Lung (tissue), 11 donors: ENCODE measurements at regions not wholly inside any gene's neighbourhood (a gene's known extent, or its start where the extent isn't known, plus 50 kb on each side); places are given as distances from the start of the nearest gene placed in this dataset.

Experiments
- ATAC-seq: fragments of 200-7000 bp; cut with Tn5 transposase; one replicate; pipeline ENCODE4 v1.9.1; 2020; ENCODE audit warnings: moderate number of reproducible peaks; ENCODE audit not compliant: insufficient read depth, low FRiP score
- DNase-seq, 3 donors: peaks; one replicate each; pipeline ENCODE4 v3.0.0-alpha.2; 2013 to 2017
- H3K27ac ChIP-seq, 2 donors: one replicate each; pipeline ENCODE4 v1.5.1; 2013; ENCODE audit warnings: mild to moderate bottlenecking in 2 of 2, moderate library complexity in 2 of 2, control low read depth in 1 of 2, inconsistent platforms in 1 of 2, low read depth in 1 of 2, low read length in 1 of 2
- H3K27me3 ChIP-seq, 3 donors: one replicate each; pipeline ENCODE4 v1.5.1; 2013; ENCODE audit warnings: low read length in 2 of 3; ENCODE audit not compliant: control insufficient read depth in 3 of 3, insufficient read depth in 3 of 3
- H3K36me3 ChIP-seq, 4 donors: one replicate each; pipeline ENCODE4 v1.5.1; 2013; ENCODE audit warnings: low read length in 4 of 4, mild to moderate bottlenecking in 1 of 4, moderate library complexity in 1 of 4; ENCODE audit not compliant: control insufficient read depth in 4 of 4, insufficient read depth in 4 of 4
- H3K4me1 ChIP-seq, 5 donors: one replicate each; pipeline ENCODE4 v1.5.1; 2013; ENCODE audit warnings: low read length in 5 of 5, mild to moderate bottlenecking in 2 of 5, moderate library complexity in 1 of 5; ENCODE audit not compliant: control insufficient read depth in 5 of 5, insufficient read depth in 5 of 5
- H3K4me3 ChIP-seq: one replicate; pipeline ENCODE4 v1.5.1; 2013; ENCODE audit warnings: mild to moderate bottlenecking, control low read depth, moderate library complexity
- H3K9ac ChIP-seq, 2 donors: one replicate each; pipeline ENCODE4 v1.5.1; 2013; ENCODE audit warnings: low read length in 2 of 2, control low read depth in 1 of 2; ENCODE audit not compliant: insufficient read depth in 1 of 2
- H3K9me3 ChIP-seq, 4 donors: one replicate each; pipeline ENCODE4 v1.5.1; 2013; ENCODE audit warnings: low read length in 3 of 4, mild to moderate bottlenecking in 1 of 4, moderate library complexity in 1 of 4; ENCODE audit not compliant: control insufficient read depth in 4 of 4, insufficient read depth in 3 of 4
- WGBS, 2 donors: extraction: QIAGEN DNeasy Blood & Tissue Kit; methylation state at CpG; one replicate each; pipeline ENCODE4 v1.1.7; 2013; 5-methylcytosine and 5-hydroxymethylcytosine counted together
- TF ChIP-seq, protein P1 (sequence below): IDR thresholded peaks from 2 replicates; pipeline ENCODE4 v1.5.1; 2012; ENCODE audit warnings: mild to moderate bottlenecking; ENCODE audit errors: control extremely low read depth, extremely low read depth
- donor health status: control.
- donor health status: control.
- donor health status: Bipolar disorder and iron deficiency.
- donor health status: healthy.
- donor health status: DM: yes; HTN: yes; CAD: no.

DNA sequence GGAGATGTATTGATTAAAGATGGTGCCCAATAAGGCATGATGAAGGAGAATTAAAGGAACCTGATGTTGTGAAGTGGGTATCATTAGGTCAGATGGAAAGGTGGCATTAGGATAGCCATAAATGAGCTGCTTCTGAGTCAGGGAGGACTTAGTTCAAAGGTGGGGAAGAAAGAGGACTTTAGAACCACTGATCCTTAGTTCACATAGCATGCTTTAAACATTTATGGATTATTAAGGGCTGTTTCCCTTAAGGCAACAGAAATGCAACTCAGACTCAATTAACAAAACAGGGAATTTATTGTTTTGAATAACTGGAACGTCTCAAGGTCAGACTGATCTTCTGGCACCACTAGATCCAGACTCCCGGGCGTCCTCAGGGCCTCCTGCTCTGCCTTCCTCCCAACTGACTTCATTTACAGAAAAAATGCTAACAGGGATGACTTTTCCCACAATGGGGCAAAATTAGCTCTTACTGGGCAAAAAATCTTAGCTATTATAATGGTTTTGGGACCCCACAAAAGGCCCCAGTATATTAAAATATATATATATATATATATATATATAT is 1526.0 kb downstream of the TBC1D22A start:
- Histone ChIP-seq H3K9me3 (peaks cover 0 to 6% (median 0%) of the 10 kb centered on the region in 4 donors), H3K9ac (no peak overlapping the region), H3K4me3 (no peak overlapping the region), H3K4me1 (no peaks in the 10 kb centered on the region), H3K27me3 (peaks cover 0 to 12% (median 0%) of the 10 kb centered on the region in 3 donors), H3K27ac (no peak overlapping the region), H3K36me3 (no peaks in the 10 kb centered on the region)
- WGBS, 2 donors, result 71 to 78% methylated on average over 3 of the region's 3 CpGs
- ATAC-seq (no peak), DNase-seq (no peak)
- TF ChIP-seq, protein P1, sequence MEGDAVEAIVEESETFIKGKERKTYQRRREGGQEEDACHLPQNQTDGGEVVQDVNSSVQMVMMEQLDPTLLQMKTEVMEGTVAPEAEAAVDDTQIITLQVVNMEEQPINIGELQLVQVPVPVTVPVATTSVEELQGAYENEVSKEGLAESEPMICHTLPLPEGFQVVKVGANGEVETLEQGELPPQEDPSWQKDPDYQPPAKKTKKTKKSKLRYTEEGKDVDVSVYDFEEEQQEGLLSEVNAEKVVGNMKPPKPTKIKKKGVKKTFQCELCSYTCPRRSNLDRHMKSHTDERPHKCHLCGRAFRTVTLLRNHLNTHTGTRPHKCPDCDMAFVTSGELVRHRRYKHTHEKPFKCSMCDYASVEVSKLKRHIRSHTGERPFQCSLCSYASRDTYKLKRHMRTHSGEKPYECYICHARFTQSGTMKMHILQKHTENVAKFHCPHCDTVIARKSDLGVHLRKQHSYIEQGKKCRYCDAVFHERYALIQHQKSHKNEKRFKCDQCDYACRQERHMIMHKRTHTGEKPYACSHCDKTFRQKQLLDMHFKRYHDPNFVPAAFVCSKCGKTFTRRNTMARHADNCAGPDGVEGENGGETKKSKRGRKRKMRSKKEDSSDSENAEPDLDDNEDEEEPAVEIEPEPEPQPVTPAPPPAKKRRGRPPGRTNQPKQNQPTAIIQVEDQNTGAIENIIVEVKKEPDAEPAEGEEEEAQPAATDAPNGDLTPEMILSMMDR, result no peak

GRCh38 chr22:48287031-48287430 is 1524.6 kb downstream of the TBC1D22A start:
- DNase-seq (no peak), ATAC-seq (no peak)
- Histone ChIP-seq H3K9ac (no peak overlapping the region), H3K9me3 (peaks cover 0 to 6% (median 0%) of the 10 kb centered on the region in 4 donors), H3K27ac (no peak overlapping the region), H3K4me1 (no peaks in the 10 kb centered on the region), H3K4me3 (no peak overlapping the region), H3K27me3 (peaks cover 0 to 12% (median 0%) of the 10 kb centered on the region in 3 donors), H3K36me3 (no peaks in the 10 kb centered on the region)
- WGBS, 2 donors, result 70 to 75% methylated on average over 5 of the region's 5 CpGs
- TF ChIP-seq, protein P1, result no peak

GRCh38 chr22:48284671-48285070 is 1522.2 kb downstream of the TBC1D22A start:
- Histone ChIP-seq H3K4me1 (no peaks in the 10 kb centered on the region), H3K36me3 (no peaks in the 10 kb centered on the region), H3K4me3 (no peak overlapping the region), H3K27ac (no peak overlapping the region), H3K9me3 (peaks cover 0 to 4% (median 1%) of the 10 kb centered on the region in 4 donors), H3K27me3 (peaks cover 0 to 12% (median 0%) of the 10 kb centered on the region in 3 donors), H3K9ac (no peak overlapping the region)
- DNase-seq, result no peak
- 90% methylated on average over 4 of the region's 4 CpGs for WGBS, 2 donors
- no peak for ATAC-seq
- TF ChIP-seq, protein P1, result no peak

DNA sequence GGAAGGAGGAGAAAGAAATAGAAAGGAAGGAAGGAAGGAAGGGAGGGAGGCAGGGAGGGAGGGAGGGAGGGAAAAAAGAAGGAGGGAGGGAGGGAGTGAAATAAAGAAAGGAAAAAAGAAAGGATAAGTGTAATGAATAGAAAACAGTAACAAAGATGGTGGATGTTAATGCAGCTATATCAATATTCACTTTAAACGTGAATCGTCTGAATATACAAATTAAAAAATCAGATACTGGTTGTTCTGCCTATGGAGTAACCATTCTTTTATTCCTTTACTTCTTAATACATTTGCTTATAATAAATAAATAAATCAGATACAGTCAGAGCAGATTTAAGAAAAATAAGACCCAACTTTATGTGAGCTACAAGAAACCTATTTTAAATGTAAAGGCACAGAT is 1520.4 kb downstream of the TBC1D22A start:
- ATAC-seq (no peak), DNase-seq (no peak)
- H3K9ac ChIP-seq, result no peak overlapping the region
- TF ChIP-seq, protein P1, result no peak
- peaks cover 0 to 2% (median 0%) of the 10 kb centered on the region in 3 donors for H3K27me3 ChIP-seq
- no peak overlapping the region for H3K4me3 ChIP-seq
- 69 to 95% methylated on average over 2 of the region's 2 CpGs for WGBS, 2 donors
- H3K9me3 ChIP-seq, result peaks cover 0 to 3% (median under 1%) of the 10 kb centered on the region in 4 donors
- no peaks in the 10 kb centered on the region for H3K36me3 ChIP-seq
- H3K4me1 ChIP-seq, result no peaks in the 10 kb centered on the region
- H3K27ac ChIP-seq, result no peak overlapping the region
